IMR-90 (cell line): ENCODE measurements at regions not wholly inside any gene's neighbourhood (a gene's known extent, or its start where the extent isn't known, plus 50 kb on each side); places are given as distances from the start of the nearest gene placed in this dataset.

Experiments used
- ATAC-seq: fragments of 200-7000 bp; cut with Tn5 transposase; 2 replicates; pipeline ENCODE4 v1.9.1; 2020; ENCODE audit warnings: low read depth, mild to moderate bottlenecking, moderate library complexity
- BruUV-seq: library from RNA; stranded (reverse); fragments of 400-500 nt; replicated peaks from 2 replicates; lab custom pipeline; 2021; lab: Mats Ljungman, UMichigan
- CTCF ChIA-PET: fragments of 300-600 bp; formaldehyde crosslinking; extraction: SDS; loops from one replicate; lab custom pipeline; 2021; ENCODE audit warnings: antibody characterized with exemption; lab: Yijun Ruan, JAX
- POLR2A ChIA-PET: fragments of 300-600 bp; sonication (Branson Sonifier 250); formaldehyde crosslinking; loops from one replicate; lab custom pipeline; 2022; ENCODE audit warnings: antibody characterized with exemption; ENCODE audit not compliant: unreplicated experiment; lab: Charles Lee
- DNase-seq: peaks from one replicate; pipeline ENCODE4 v3.0.0; 2013
- H2AFZ ChIP-seq: replicated peaks from 2 replicates; pipeline ENCODE3; 2013; ENCODE audit warnings: low read length, mild to moderate bottlenecking; ENCODE audit not compliant: poor library complexity
- H2AK5ac ChIP-seq: 2 replicates; pipeline ENCODE4 v1.6.1; 2013; ENCODE audit warnings: low read depth, low read length, inconsistent platforms
- H2AK9ac ChIP-seq: replicated peaks from 2 replicates; pipeline ENCODE3; 2013; ENCODE audit warnings: mild to moderate bottlenecking, low read depth, low read length, moderate library complexity; ENCODE audit not compliant: poor library complexity
- H2BK120ac ChIP-seq: 2 replicates; pipeline ENCODE4 v1.6.1; 2013; ENCODE audit warnings: low read depth, low read length, inconsistent platforms
- H2BK15ac ChIP-seq: 3 replicates; pipeline ENCODE4 v1.6.1; 2013; ENCODE audit warnings: low read depth, low read length, inconsistent platforms
- H2BK20ac ChIP-seq: 2 replicates; pipeline ENCODE4 v1.6.1; 2013; ENCODE audit warnings: low read depth, mild to moderate bottlenecking, inconsistent platforms, low read length, moderate library complexity
- H2BK5ac ChIP-seq: 2 replicates; pipeline ENCODE4 v1.6.1; 2013; ENCODE audit warnings: mild to moderate bottlenecking, low read depth, low read length, inconsistent platforms; ENCODE audit not compliant: poor library complexity, severe bottlenecking
- H3K14ac ChIP-seq: replicated peaks from 2 replicates; pipeline ENCODE4 v1.6.1; 2013; ENCODE audit warnings: low read depth, low read length, inconsistent platforms
- H3K18ac ChIP-seq: 2 replicates; pipeline ENCODE4 v1.6.1; 2013; ENCODE audit warnings: low read depth, low read length, control low read depth
- H3K23ac ChIP-seq: 2 replicates; pipeline ENCODE4 v1.6.1; 2013; ENCODE audit warnings: low read depth, low read length, inconsistent platforms
- H3K27ac ChIP-seq: 2 replicates; pipeline ENCODE4 v1.5.1; 2013; ENCODE audit warnings: mild to moderate bottlenecking, control low read depth, low read length; ENCODE audit not compliant: insufficient read depth
- H3K27me3 ChIP-seq: 2 replicates; pipeline ENCODE4 v1.6.1; 2013; ENCODE audit warnings: low read length; ENCODE audit not compliant: control insufficient read depth, insufficient read depth
- H3K36me3 ChIP-seq: 2 replicates; pipeline ENCODE4 v1.6.1; 2013; ENCODE audit warnings: low read length, mixed read lengths; ENCODE audit not compliant: control insufficient read depth, insufficient read depth
- H3K4ac ChIP-seq: 2 replicates; pipeline ENCODE4 v1.6.1; 2013; ENCODE audit warnings: low read depth, low read length, inconsistent platforms
- H3K4me1 ChIP-seq: 2 replicates; pipeline ENCODE4 v1.6.1; 2013; ENCODE audit warnings: low read length, mixed read lengths; ENCODE audit not compliant: control insufficient read depth, insufficient read depth
- H3K4me2 ChIP-seq: 2 replicates; pipeline ENCODE4 v1.6.1; 2013; ENCODE audit warnings: low read depth, mild to moderate bottlenecking, control low read depth, low read length, moderate library complexity
- H3K4me3 ChIP-seq: 2 replicates; pipeline ENCODE4 v1.5.1; 2013; ENCODE audit warnings: low read depth, mild to moderate bottlenecking, control low read depth, low read length, moderate library complexity; ENCODE audit not compliant: insufficient read depth
- H3K56ac ChIP-seq: 2 replicates; pipeline ENCODE4 v1.6.1; 2013; ENCODE audit warnings: low read length, inconsistent platforms; ENCODE audit not compliant: insufficient read depth; ENCODE audit errors: extremely low read depth
- H3K79me1 ChIP-seq, 2 experiments: 2 replicates each; pipeline ENCODE4 v1.6.1; 2013; ENCODE audit warnings: low read length in 2 of 2, inconsistent platforms in 1 of 2, low read depth in 1 of 2
- H3K9ac ChIP-seq: 2 replicates; pipeline ENCODE4 v1.6.1; 2013; ENCODE audit warnings: low read depth, low read length, control low read depth
- H3K9me1 ChIP-seq: 2 replicates; pipeline ENCODE4 v1.6.1; 2013; ENCODE audit warnings: low read length, inconsistent platforms; ENCODE audit not compliant: insufficient read depth
- H3K9me3 ChIP-seq: 2 replicates; pipeline ENCODE4 v1.6.1; 2013; ENCODE audit warnings: low read length; ENCODE audit not compliant: control insufficient read depth, insufficient read depth
- H4K20me1 ChIP-seq: 2 replicates; pipeline ENCODE4 v1.6.1; 2013; ENCODE audit warnings: low read length, inconsistent platforms; ENCODE audit not compliant: insufficient read depth
- H4K5ac ChIP-seq: 2 replicates; pipeline ENCODE4 v1.6.1; 2013; ENCODE audit warnings: mild to moderate bottlenecking, low read depth, low read length, control low read depth
- H4K8ac ChIP-seq, 2 experiments: 2 replicates each; pipeline ENCODE4 v1.6.1; 2013; ENCODE audit warnings: low read depth in 2 of 2, low read length in 2 of 2, control low read depth in 1 of 2, inconsistent platforms in 1 of 2
- H4K91ac ChIP-seq: 2 replicates; pipeline ENCODE4 v1.6.1; 2013; ENCODE audit warnings: low read depth, low read length, inconsistent platforms; ENCODE audit not compliant: insufficient read depth
- BHLHE40 ChIP-seq: fragments of 150-350 bp; IDR thresholded peaks from 2 replicates; pipeline ENCODE4 v1.6.1; 2016; ENCODE audit warnings: mild to moderate bottlenecking, low read depth, low read length
- CEBPB ChIP-seq: IDR thresholded peaks from 2 replicates; pipeline ENCODE4 v1.6.1; 2012; ENCODE audit warnings: low read depth, low read length, improper control_type of control experiment
- CHD1 ChIP-seq: IDR thresholded peaks from 2 replicates; pipeline ENCODE4 v1.6.1; 2012; ENCODE audit warnings: low read depth, low read length, improper control_type of control experiment
- CTCF ChIP-seq: conservative IDR thresholded peaks from 2 replicates; pipeline ENCODE4 v1.5.1; 2012; ENCODE audit warnings: mild to moderate bottlenecking, low read depth, low read length, improper control_type of control experiment
- ELK1 ChIP-seq: fragments of 150-350 bp; IDR thresholded peaks from 2 replicates; pipeline ENCODE4 v1.6.1; 2016; ENCODE audit warnings: low read depth, mild to moderate bottlenecking, low read length, moderate library complexity, borderline replicate concordance
- FOS ChIP-seq: fragments of 150-350 bp; IDR thresholded peaks from 2 replicates; pipeline ENCODE4 v1.6.1; 2016; ENCODE audit warnings: low read depth, low read length
- MAFK ChIP-seq: IDR thresholded peaks from 2 replicates; pipeline ENCODE4 v1.6.1; 2012; ENCODE audit warnings: low read depth, low read length, improper control_type of control experiment
- MAZ ChIP-seq: IDR thresholded peaks from 2 replicates; pipeline ENCODE4 v1.6.1; 2012; ENCODE audit warnings: low read depth, mild to moderate bottlenecking, low read length, improper control_type of control experiment, moderate library complexity, borderline replicate concordance
- MXI1 ChIP-seq: IDR thresholded peaks from 2 replicates; pipeline ENCODE4 v1.6.1; 2012; ENCODE audit warnings: low read depth, mild to moderate bottlenecking, low read length, moderate library complexity, borderline replicate concordance
- NFE2L2 ChIP-seq: fragments of 150-350 bp; IDR thresholded peaks from 2 replicates; pipeline ENCODE4 v1.6.1; 2016; ENCODE audit warnings: low read depth, mild to moderate bottlenecking, low read length
- POLR2A ChIP-seq: IDR thresholded peaks from 2 replicates; pipeline ENCODE4 v1.6.1; 2012; ENCODE audit warnings: mild to moderate bottlenecking, low read depth, low read length
- RAD21 ChIP-seq: IDR thresholded peaks from 2 replicates; pipeline ENCODE4 v1.6.1; 2012; ENCODE audit warnings: low read length, improper control_type of control experiment
- RCOR1 ChIP-seq: IDR thresholded peaks from 2 replicates; pipeline ENCODE4 v1.6.1; 2012; ENCODE audit warnings: mild to moderate bottlenecking, low read length, improper control_type of control experiment; ENCODE audit not compliant: insufficient replicate concordance
- RFX5 ChIP-seq: IDR thresholded peaks from 2 replicates; pipeline ENCODE4 v1.8.0; 2012; ENCODE audit warnings: low read depth, mild to moderate bottlenecking, low read length, moderate library complexity
- SMC3 ChIP-seq: fragments of 150-350 bp; IDR thresholded peaks from 2 replicates; pipeline ENCODE4 v1.6.1; 2016; ENCODE audit warnings: low read depth, mild to moderate bottlenecking, antibody characterized with exemption, low read length, moderate library complexity
- USF2 ChIP-seq: fragments of 150-350 bp; IDR thresholded peaks from 2 replicates; pipeline ENCODE4 v1.6.1; 2017; ENCODE audit warnings: mild to moderate bottlenecking, antibody characterized with exemption, low read length, low read depth
- WGBS, 2 experiments: methylation state at CpG; one replicate each; pipeline versions ENCODE4 v1.1.5 to v1.1.7; 2013; ENCODE audit warnings: missing lambda C conversion rate in 2 of 2; ENCODE audit not compliant: insufficient read length in 1 of 2; ENCODE audit errors: extremely low coverage in 2 of 2; 5-methylcytosine and 5-hydroxymethylcytosine counted together
- dilution Hi-C: fragments of 300-500 bp; cut with HindIII; formaldehyde crosslinking; loops from one replicate; pipeline ENCODE4 v1.14.3; 2018; ENCODE audit warnings: low sequenced_read_pairs; ENCODE audit not compliant: unreplicated experiment
- in situ Hi-C: fragments of 300-500 bp; cut with MboI; formaldehyde crosslinking; loops from 3 replicates; pipeline ENCODE4 v1.14.3; 2019; ENCODE audit warnings: low sequenced_read_pairs, inconsistent platforms, mixed read lengths
- intact Hi-C: fragments of 100-400 bp; cut with micrococcal nuclease; formaldehyde crosslinking; loops from 2 replicates; pipeline ENCODE4 v1.10.0; 2022

GRCh38 chr2:116141891-116142474 lies 1672.5 kb upstream of the DDX18 start:
- H2AK9ac ChIP-seq, result no peak overlapping the region
- intact Hi-C loops, result no loop called here
- H2BK5ac ChIP-seq, result no peak overlapping the region
- CTCF ChIA-PET, result no interaction called here
- H4K20me1 ChIP-seq, result no peaks in the 10 kb centered on the region
- H3K4me3 ChIP-seq, result no peak overlapping the region
- DNase-seq (no peak), ATAC-seq (no peak)
- H4K8ac ChIP-seq, result no peak overlapping the region
- H2BK20ac ChIP-seq, result no peak overlapping the region
- peaks cover 5% of the 10 kb centered on the region; the same call in 1 of the 2 replicates for H3K9me3 ChIP-seq
- no peak overlapping the region for H3K27ac ChIP-seq
- H3K4me2 ChIP-seq, result no peak overlapping the region
- no peaks in the 10 kb centered on the region for H3K36me3 ChIP-seq
- no peaks in the 10 kb centered on the region for H3K79me1 ChIP-seq
- H3K56ac ChIP-seq, result no peak overlapping the region
- H2BK120ac ChIP-seq, result no peak overlapping the region
- H3K14ac ChIP-seq, result no peak overlapping the region
- H3K27me3 ChIP-seq, result no peaks in the 10 kb centered on the region
- dilution Hi-C loops, result no loop called here
- H4K5ac ChIP-seq, result no peak overlapping the region
- in situ Hi-C loops, result no loop called here
- BruUV-seq, result no TSS peak
- H3K4me1 ChIP-seq, result no peaks in the 10 kb centered on the region
- no peak overlapping the region for H4K91ac ChIP-seq
- no peak overlapping the region for H3K23ac ChIP-seq
- no peak overlapping the region for H2BK15ac ChIP-seq
- no peak overlapping the region for H3K4ac ChIP-seq
- no peak overlapping the region for H3K9ac ChIP-seq
- no peak overlapping the region for H3K18ac ChIP-seq
- WGBS, 2 experiments, result 60% methylated on average over 1 of the region's 3 CpGs; no CpG with 5 or more reads in 1 of the 2 experiments
- H2AFZ ChIP-seq, result no peak overlapping the region
- POLR2A ChIA-PET, result no interaction called here
- TF ChIP-seq CTCF (no peak), ELK1 (no peak), MAZ (no peak), MAFK (no peak), RAD21 (no peak), USF2 (no peak), CEBPB (no peak), SMC3 (no peak), MXI1 (no peak), RCOR1 (no peak), BHLHE40 (no peak), RFX5 (no peak), NFE2L2 (no peak), FOS (no peak), POLR2A (no peak), CHD1 (no peak)
- H2AK5ac ChIP-seq, result no peak overlapping the region
- no peaks in the 10 kb centered on the region for H3K9me1 ChIP-seq
